Glomerular visceral epithelial cell (primary cell): ENCODE measurements at regions not wholly inside any gene's neighbourhood (a gene's known extent, or its start where the extent isn't known, plus 50 kb on each side); places are given as distances from the start of the nearest gene placed in this dataset.

Experiments
- DNase-seq: peaks from one replicate; pipeline ENCODE4 v3.0.0-alpha.2; 2016; ENCODE audit errors: extremely low spot score

- no peak for DNase-seq
Observed at GRCh38 chr2:119104414-119104813, 54.1 kb downstream of the C1QL2 start.

GRCh38 chr2:119102964-119103363 lies 55.6 kb downstream of the C1QL2 start:
- DNase-seq = no peak

GRCh38 chr2:119088416-119088815 lies 70.1 kb downstream of the C1QL2 start:
- no peak for DNase-seq

- no peak for DNase-seq
Observed at GRCh38 chr2:119086327-119086726, 72.2 kb downstream of the C1QL2 start.

- DNase-seq = no peak
Observed at GRCh38 chr2:119085613-119086012, 72.9 kb downstream of the C1QL2 start.

GRCh38 chr2:119083416-119083815 lies 75.1 kb downstream of the C1QL2 start:
- DNase-seq = no peak

- no peak for DNase-seq
Observed at GRCh38 chr2:119082821-119083400, 75.6 kb downstream of the C1QL2 start.

GRCh38 chr2:119078796-119079195 lies 79.8 kb downstream of the C1QL2 start:
- DNase-seq = no peak

- DNase-seq = no peak
Observed at GRCh38 chr2:119076713-119077112, 81.8 kb downstream of the C1QL2 start.

GRCh38 chr2:119073213-119073612 lies 85.3 kb downstream of the C1QL2 start:
- DNase-seq = no peak

GRCh38 chr2:119071476-119071875 lies 87.1 kb downstream of the C1QL2 start:
- no peak for DNase-seq

GRCh38 chr2:119069781-119070180 lies 88.8 kb downstream of the C1QL2 start:
- no peak for DNase-seq

GRCh38 chr2:119068154-119068725 lies 90.3 kb downstream of the C1QL2 start:
- no peak for DNase-seq

- no peak for DNase-seq
Observed at GRCh38 chr2:119066272-119066804, 92.2 kb downstream of the C1QL2 start.

- no peak for DNase-seq
Observed at GRCh38 chr2:119065146-119065545, 93.4 kb downstream of the C1QL2 start.

- no peak for DNase-seq
Observed at GRCh38 chr2:119064567-119064966, 94.0 kb downstream of the C1QL2 start.

GRCh38 chr2:119063177-119063576 lies 95.4 kb downstream of the C1QL2 start:
- no peak for DNase-seq

GRCh38 chr2:119062652-119063051 lies 95.9 kb downstream of the C1QL2 start:
- DNase-seq = no peak

GRCh38 chr2:119062179-119062578 lies 96.4 kb downstream of the C1QL2 start:
- no peak for DNase-seq

- DNase-seq = no peak
Observed at GRCh38 chr2:119059940-119060339, 98.6 kb downstream of the C1QL2 start.

GRCh38 chr2:119059287-119059686 lies 99.3 kb downstream of the C1QL2 start:
- no peak for DNase-seq

GRCh38 chr2:119053700-119054436 lies 104.7 kb downstream of the C1QL2 start:
- DNase-seq = no peak

- DNase-seq = no peak
Observed at GRCh38 chr2:119051263-119051662, 107.3 kb downstream of the C1QL2 start.
